Parathyroid adenoma (tissue), 2 donors: ENCODE measurements at regions not wholly inside any gene's neighbourhood (a gene's known extent, or its start where the extent isn't known, plus 50 kb on each side); places are given as distances from the start of the nearest gene placed in this dataset.

Source experiments
- H2AFZ ChIP-seq: fragments of 300-600 bp; sonication (generic); one replicate; pipeline ENCODE4 v1.7.0; 2017; ENCODE audit warnings: antibody characterized with exemption, mild to moderate bottlenecking
- H3K27ac ChIP-seq: fragments of 300-600 bp; sonication (generic); one replicate; pipeline ENCODE4 v1.7.0; 2017
- H3K27me3 ChIP-seq: fragments of 300-600 bp; sonication (generic); one replicate; pipeline ENCODE4 v1.7.0; 2017; ENCODE audit warnings: low read length; ENCODE audit not compliant: control insufficient read depth, insufficient read depth
- H3K36me3 ChIP-seq: fragments of 300-600 bp; sonication (generic); one replicate; pipeline ENCODE4 v1.7.0; 2017; ENCODE audit warnings: low read length; ENCODE audit not compliant: control insufficient read depth, insufficient read depth
- H3K4me1 ChIP-seq: fragments of 300-600 bp; sonication (generic); one replicate; pipeline ENCODE4 v1.7.0; 2017; ENCODE audit warnings: control low read depth
- H3K4me2 ChIP-seq: fragments of 300-600 bp; sonication (generic); one replicate; pipeline ENCODE4 v1.7.0; 2017; ENCODE audit warnings: low read length
- H3K4me3 ChIP-seq: fragments of 300-600 bp; sonication (generic); one replicate; pipeline ENCODE4 v1.7.0; 2017; ENCODE audit warnings: low read depth, low read length
- H3K79me2 ChIP-seq: fragments of 300-600 bp; sonication (generic); one replicate; pipeline ENCODE4 v1.7.0; 2017; ENCODE audit warnings: control low read depth
- H3K9ac ChIP-seq: fragments of 300-600 bp; sonication (generic); one replicate; pipeline ENCODE4 v1.7.0; 2017; ENCODE audit warnings: mild to moderate bottlenecking
- H3K9me3 ChIP-seq: fragments of 300-600 bp; sonication (generic); one replicate; pipeline ENCODE4 v1.7.0; 2017; ENCODE audit warnings: low read length; ENCODE audit not compliant: control insufficient read depth
- TF ChIP-seq, protein P1 (sequence below): fragments of 300-600 bp; sonication (generic); IDR thresholded peaks from one replicate; pipeline ENCODE4 v1.7.0; 2017; ENCODE audit warnings: antibody characterized with exemption, mild to moderate bottlenecking
- donor health status: primary hyperparathyroidism.

DNA sequence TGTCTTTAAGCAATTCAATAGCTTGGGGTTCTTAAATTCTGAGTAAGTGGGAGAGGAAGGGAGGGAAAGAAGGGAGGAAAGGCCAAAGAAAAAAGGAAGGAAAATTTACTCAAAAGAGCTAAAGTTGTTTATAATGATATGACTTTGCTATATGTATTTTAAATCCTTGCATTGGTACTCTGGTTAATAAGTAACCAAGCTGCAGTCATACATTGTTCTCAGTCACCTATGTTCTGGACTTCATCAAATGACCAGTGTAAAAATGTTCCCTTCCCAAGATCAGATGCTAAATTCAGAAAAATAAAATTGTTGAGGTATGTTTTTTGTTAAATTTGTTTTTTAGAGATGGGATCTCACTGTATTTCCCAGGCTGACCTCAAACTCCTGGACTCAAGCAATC lies 259.9 kb upstream of the CPNE8 start:
- Histone ChIP-seq H3K27ac (no peak overlapping the region), H3K79me2 (no peaks in the 10 kb centered on the region), H2AFZ (no peak overlapping the region), H3K27me3 (no peaks in the 10 kb centered on the region), H3K9me3 (no peaks in the 10 kb centered on the region), H3K4me1 (no peaks in the 10 kb centered on the region), H3K9ac (no peak overlapping the region), H3K4me3 (no peak overlapping the region), H3K4me2 (no peak overlapping the region), H3K36me3 (no peaks in the 10 kb centered on the region)
- TF ChIP-seq, protein P1, sequence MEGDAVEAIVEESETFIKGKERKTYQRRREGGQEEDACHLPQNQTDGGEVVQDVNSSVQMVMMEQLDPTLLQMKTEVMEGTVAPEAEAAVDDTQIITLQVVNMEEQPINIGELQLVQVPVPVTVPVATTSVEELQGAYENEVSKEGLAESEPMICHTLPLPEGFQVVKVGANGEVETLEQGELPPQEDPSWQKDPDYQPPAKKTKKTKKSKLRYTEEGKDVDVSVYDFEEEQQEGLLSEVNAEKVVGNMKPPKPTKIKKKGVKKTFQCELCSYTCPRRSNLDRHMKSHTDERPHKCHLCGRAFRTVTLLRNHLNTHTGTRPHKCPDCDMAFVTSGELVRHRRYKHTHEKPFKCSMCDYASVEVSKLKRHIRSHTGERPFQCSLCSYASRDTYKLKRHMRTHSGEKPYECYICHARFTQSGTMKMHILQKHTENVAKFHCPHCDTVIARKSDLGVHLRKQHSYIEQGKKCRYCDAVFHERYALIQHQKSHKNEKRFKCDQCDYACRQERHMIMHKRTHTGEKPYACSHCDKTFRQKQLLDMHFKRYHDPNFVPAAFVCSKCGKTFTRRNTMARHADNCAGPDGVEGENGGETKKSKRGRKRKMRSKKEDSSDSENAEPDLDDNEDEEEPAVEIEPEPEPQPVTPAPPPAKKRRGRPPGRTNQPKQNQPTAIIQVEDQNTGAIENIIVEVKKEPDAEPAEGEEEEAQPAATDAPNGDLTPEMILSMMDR = no peak

DNA sequence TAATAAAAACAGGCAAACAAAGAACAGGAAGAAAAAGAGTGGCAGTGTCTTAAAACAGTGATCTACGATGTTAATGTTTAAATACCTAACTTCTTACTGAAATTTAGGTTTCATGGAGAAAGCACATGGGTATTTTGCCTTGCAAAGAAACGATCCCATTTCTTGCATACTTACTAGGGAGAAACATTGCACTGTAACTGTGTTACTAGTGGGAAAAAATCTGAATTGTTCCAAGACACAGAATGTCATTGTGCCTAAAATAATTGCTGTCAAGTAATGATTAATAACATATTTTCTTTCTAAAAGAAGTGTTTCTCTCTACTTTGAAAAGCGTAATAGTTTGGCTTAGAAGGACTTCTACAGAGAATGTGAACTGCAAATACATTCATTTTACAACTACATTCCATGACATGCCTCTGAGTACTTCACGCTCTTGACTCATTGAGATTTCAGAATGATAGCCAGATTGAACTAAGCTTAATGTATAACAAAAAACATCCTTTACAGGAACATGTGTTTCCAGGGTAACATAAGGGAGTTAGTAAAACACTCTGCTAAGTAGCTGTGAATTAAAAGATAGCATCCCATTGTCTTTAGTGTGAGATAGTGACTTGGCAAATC lies 256.2 kb upstream of the CPNE8 start:
- TF ChIP-seq, protein P1 = no peak
- H3K36me3 ChIP-seq = no peaks in the 10 kb centered on the region
- no peaks in the 10 kb centered on the region for H3K27me3 ChIP-seq
- no peak overlapping the region for H3K27ac ChIP-seq
- no peaks in the 10 kb centered on the region for H3K79me2 ChIP-seq
- H3K4me1 ChIP-seq = no peaks in the 10 kb centered on the region
- H2AFZ ChIP-seq = no peak overlapping the region
- no peak overlapping the region for H3K9ac ChIP-seq
- H3K9me3 ChIP-seq = no peaks in the 10 kb centered on the region
- no peak overlapping the region for H3K4me2 ChIP-seq
- no peak overlapping the region for H3K4me3 ChIP-seq

DNA sequence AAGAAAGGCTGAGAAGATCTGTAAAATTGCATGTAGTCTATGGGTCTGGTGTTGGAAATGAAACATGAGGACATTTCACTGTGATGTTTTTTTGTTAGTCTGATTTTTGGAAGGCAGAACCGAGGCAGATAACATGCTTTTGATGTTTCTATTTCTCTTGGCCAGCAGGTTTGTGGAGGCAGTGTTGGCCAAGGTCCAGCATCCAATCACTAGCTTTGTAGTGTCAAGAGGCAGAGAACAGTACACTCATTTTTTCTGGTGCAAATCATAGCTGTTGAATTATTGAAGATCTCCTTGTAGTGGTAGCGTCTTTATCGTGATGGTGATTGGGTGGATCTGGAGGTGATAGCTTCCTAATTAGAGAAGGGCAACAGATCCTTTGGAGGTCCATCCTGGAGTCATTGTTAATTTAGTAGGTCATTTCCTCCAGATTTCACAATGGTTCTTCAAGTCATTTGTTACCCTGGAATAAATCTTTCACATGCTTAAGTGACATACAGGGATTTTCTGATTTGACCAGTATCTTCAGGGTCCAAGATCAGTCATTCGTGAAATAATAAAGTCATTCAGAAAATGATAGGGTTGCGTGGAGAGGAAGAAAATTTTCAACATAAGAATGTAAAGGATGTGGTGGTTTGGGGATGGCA lies 252.4 kb upstream of the CPNE8 start:
- no peak overlapping the region for H3K27ac ChIP-seq
- H3K4me1 ChIP-seq = no peaks in the 10 kb centered on the region
- no peaks in the 10 kb centered on the region for H3K36me3 ChIP-seq
- H3K9ac ChIP-seq = no peak overlapping the region
- H3K4me3 ChIP-seq = no peak overlapping the region
- H3K79me2 ChIP-seq = no peaks in the 10 kb centered on the region
- no peaks in the 10 kb centered on the region for H3K27me3 ChIP-seq
- no peaks in the 10 kb centered on the region for H3K9me3 ChIP-seq
- H2AFZ ChIP-seq = no peak overlapping the region
- TF ChIP-seq, protein P1 = no peak
- H3K4me2 ChIP-seq = no peak overlapping the region

DNA sequence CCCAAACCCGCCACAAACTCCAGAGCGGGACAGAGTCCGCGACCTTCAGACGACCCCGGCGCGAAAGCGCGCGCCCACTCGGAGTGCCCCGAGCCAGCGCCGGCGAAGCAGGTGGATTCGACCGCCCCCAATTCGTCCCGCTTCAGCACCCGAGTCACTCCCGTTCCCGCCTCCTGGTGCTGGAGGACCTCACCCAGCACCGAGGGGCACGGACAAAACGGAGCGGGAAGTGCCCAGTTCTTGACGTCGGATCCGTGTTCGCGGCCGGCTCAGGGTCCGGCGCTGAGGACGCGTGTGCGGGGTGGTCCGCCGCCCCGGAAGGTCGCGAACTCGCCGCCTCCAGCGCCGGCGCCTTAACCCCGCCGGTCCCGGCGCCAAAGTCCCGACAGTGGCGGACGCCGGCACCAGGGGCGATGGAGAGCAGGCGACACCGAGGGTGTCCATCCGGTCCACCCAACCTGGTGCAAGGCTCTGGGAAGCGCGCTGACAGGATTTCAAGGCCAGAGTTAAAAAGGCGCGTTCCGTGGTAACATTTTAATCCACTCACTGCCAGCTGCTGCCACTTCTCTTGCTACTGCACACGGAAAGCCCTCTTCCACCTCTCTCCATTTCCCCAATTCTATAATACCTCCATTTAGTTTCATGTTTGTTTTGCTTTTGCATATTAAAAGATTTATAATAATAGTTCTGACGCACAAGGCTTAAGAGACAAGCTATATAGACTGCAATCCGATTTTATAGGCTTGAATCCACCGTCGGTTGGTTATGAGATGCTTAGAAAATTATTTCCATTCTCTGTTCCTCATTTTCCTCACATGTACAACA lies 240.0 kb upstream of the CPNE8 start:
- H3K79me2 ChIP-seq = no peaks in the 10 kb centered on the region
- H3K4me1 ChIP-seq = no peaks in the 10 kb centered on the region
- no peaks in the 10 kb centered on the region for H3K36me3 ChIP-seq
- peak overlapping the region; percentile 45 for H3K4me3 ChIP-seq
- H3K9me3 ChIP-seq = no peaks in the 10 kb centered on the region
- H3K9ac ChIP-seq = no peak overlapping the region
- TF ChIP-seq, protein P1 = no peak
- no peak overlapping the region for H3K27ac ChIP-seq
- no peaks in the 10 kb centered on the region for H3K27me3 ChIP-seq
- H3K4me2 ChIP-seq = peak overlapping the region; percentile 72
- no peak overlapping the region for H2AFZ ChIP-seq
